ENCODE measurements at regions not wholly inside any gene's neighbourhood (a gene's known extent, or its start where the extent isn't known, plus 50 kb on each side); places are given as distances from the start of the nearest gene placed in this dataset.
A peak's percentile ranks its signal among the peaks of the same experiment; 100 is the strongest.

DNA sequence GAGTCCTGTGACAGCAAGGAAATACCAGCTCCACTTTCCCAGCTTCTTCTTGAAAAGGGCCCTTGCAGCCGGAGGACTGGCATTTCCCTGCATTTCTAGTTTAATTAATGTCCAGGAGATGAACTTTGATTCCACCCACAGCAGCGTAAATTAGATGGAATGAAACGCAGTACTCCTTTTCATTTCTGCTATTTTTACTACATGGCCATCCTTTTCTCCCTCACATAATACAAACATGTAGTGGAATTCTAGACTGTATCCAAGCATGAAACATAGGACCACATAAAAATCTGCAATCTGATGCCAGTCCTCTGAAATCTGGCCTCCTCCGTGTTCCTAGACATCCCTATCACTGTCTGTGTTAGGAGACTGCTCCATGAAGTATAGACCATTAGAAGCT lies 403.2 kb downstream of the NR2F2 start:
- H3K4me3 ChIP-seq (replicated peaks in 1 of 2; ENCODE audit: low read depth in 2 of 2, low read length in 2 of 2), result no peak overlapping the region
- TF ChIP-seq, protein P1, sequence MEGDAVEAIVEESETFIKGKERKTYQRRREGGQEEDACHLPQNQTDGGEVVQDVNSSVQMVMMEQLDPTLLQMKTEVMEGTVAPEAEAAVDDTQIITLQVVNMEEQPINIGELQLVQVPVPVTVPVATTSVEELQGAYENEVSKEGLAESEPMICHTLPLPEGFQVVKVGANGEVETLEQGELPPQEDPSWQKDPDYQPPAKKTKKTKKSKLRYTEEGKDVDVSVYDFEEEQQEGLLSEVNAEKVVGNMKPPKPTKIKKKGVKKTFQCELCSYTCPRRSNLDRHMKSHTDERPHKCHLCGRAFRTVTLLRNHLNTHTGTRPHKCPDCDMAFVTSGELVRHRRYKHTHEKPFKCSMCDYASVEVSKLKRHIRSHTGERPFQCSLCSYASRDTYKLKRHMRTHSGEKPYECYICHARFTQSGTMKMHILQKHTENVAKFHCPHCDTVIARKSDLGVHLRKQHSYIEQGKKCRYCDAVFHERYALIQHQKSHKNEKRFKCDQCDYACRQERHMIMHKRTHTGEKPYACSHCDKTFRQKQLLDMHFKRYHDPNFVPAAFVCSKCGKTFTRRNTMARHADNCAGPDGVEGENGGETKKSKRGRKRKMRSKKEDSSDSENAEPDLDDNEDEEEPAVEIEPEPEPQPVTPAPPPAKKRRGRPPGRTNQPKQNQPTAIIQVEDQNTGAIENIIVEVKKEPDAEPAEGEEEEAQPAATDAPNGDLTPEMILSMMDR (IDR thresholded peaks at IDR 0.05; ENCODE audit: low read depth, low read length), result no peak
- DNase-seq (ENCODE audit: low read depth in 2 of 2), result no peak

DNA sequence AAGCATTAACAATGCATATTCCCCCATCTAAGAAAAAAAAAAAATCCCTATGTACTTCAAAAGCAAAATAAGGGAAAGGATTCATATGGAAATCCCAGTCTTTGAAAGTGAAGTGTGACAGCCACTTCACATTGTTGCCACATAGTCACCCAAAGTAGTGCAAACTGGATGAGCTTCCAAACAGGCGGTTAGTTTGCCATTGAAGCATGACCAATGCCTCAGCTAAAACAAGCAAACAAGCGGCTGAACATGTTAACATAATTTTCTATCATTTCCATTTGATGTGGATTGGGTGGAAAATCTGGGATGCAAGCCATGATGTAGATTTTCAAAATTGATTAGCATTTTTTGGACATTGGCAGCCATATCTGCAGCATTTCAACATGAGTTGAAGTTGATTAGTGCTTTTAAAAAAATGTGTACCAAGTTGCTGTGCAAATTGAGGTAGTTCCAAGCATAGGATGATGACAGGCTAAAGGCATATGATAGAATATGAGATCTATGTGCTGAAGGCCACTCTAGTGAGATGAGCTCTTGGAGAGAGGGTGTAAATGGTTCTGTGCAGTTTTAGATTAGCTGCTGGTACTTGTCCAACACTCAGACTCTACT lies 405.2 kb downstream of the NR2F2 start:
- DNase-seq (ENCODE audit: low read depth in 2 of 2), result no peak
- no peak overlapping the region for H3K4me3 ChIP-seq (replicated peaks in 1 of 2; ENCODE audit: low read depth in 2 of 2, low read length in 2 of 2)
- TF ChIP-seq, protein P1 (IDR thresholded peaks at IDR 0.05; ENCODE audit: low read depth, low read length), result no peak

DNA sequence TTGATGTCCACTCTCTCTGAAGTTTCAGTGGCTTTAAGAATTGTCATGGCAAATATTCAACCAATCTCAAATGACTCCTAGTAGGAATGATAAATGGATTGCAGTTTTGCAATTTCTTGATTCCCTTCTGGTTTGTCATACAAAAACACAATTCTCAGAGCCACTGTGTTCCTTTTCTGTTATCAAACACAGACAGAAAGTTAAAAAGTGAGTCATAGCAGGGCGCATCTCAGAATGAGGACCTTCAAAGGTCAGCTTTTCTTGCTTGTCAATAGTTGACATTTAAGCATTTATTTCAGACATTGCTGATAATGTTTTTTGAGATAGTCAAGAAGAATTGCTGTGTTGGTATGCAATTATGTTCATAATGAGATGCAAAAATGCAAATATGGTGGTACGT lies 405.9 kb downstream of the NR2F2 start:
- DNase-seq (ENCODE audit: low read depth in 2 of 2), result peak in 1 of 2 donors; percentile 75
- TF ChIP-seq, protein P1 (IDR thresholded peaks at IDR 0.05; ENCODE audit: low read depth, low read length), result no peak
- no peak overlapping the region for H3K4me3 ChIP-seq (replicated peaks in 1 of 2; ENCODE audit: low read depth in 2 of 2, low read length in 2 of 2)

DNA sequence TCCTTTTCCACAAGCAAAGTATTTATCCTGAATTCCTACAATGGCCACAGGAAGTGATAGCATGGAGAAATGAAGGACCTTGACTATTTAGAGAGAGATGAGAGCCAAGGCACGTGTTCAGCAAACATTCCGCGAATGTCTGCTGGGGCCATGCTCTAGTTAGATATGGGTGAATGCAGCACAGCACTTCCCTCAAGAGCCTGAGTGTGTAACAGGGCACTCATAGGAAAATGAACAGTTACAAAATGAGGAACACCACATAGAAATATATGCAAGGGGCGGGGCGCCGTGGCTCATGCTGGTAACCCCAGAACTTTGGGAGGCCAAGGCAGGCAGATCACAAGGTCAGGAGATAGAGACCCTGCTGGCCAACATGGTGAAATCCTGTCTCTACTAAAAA lies 406.9 kb downstream of the NR2F2 start:
- TF ChIP-seq, protein P1 (IDR thresholded peaks at IDR 0.05; ENCODE audit: low read depth, low read length), result no peak
- no peak overlapping the region for H3K4me3 ChIP-seq (replicated peaks in 1 of 2; ENCODE audit: low read depth in 2 of 2, low read length in 2 of 2)
- DNase-seq (ENCODE audit: low read depth in 2 of 2), result no peak

DNA sequence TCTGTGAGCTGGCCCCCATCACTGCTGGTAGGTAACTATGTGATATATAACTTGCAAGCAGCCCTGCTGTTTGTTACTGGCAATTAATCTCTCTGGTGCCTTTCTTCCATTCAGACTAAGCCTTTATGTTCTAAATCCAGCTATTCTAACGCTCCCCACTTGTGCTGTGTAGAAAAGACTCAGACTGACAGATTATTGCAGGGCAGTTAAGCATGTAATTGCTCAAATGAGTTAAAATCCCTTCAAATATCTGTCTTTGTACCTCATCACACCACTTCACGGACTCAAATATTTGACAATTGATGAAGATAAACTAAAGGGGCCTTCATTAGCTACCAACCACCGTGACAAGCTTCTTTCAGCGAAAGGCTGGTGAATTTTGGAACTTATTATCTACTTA lies 416.2 kb downstream of the NR2F2 start:
- TF ChIP-seq, protein P1 (IDR thresholded peaks at IDR 0.05; ENCODE audit: low read depth, low read length), result no peak
- no peak overlapping the region for H3K4me3 ChIP-seq (replicated peaks in 1 of 2; ENCODE audit: low read depth in 2 of 2, low read length in 2 of 2)
- DNase-seq (ENCODE audit: low read depth in 2 of 2), result no peak

DNA sequence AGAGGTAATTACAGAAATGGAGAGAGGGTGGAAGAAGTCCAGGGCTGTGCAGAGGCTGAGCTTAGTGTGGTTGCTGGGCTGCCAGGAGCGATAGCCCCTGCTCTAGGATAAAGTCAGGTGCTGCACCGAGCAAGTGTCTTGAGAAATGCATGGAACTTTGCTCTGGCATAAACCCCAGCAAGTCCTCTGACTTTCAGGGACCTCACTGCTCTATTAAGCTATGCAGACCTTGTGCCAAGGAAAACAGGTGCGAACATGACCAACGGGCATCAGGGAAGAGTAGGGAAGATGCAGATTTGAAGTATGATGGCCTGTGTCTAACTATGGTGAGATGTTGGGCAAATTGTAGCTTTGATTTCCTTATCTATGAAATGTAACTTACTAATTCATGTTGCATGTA lies 416.8 kb downstream of the NR2F2 start:
- no peak for DNase-seq (ENCODE audit: low read depth in 2 of 2)
- H3K4me3 ChIP-seq (replicated peaks in 1 of 2; ENCODE audit: low read depth in 2 of 2, low read length in 2 of 2), result no peak overlapping the region
- TF ChIP-seq, protein P1 (IDR thresholded peaks at IDR 0.05; ENCODE audit: low read depth, low read length), result no peak

DNA sequence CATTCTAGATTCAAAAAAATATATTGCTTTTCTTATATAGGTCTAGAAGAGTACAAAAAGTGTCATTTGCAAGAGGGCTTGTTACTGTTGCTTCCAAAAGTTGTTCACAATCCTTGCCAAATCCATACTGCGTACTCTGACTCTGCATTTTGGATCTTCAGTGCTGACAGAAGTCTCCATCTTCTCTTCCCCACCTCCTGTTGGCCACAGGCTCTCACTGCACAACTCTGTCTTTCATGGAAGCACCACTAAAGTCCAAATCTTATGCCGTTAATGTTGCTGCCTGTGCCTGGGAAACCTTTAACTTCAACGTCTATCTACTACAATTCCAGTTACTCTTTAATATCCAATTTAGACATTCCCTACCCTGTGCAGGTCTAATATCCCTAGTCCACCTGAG lies 419.9 kb downstream of the NR2F2 start:
- TF ChIP-seq, protein P1 (IDR thresholded peaks at IDR 0.05; ENCODE audit: low read depth, low read length), result peak; percentile 6
- no peak for DNase-seq (ENCODE audit: low read depth in 2 of 2)
- no peak overlapping the region for H3K4me3 ChIP-seq (replicated peaks in 1 of 2; ENCODE audit: low read depth in 2 of 2, low read length in 2 of 2)

Data from cardiac fibroblast (primary cell).